ENCODE measurements at regions not wholly inside any gene's neighbourhood (a gene's known extent, or its start where the extent isn't known, plus 50 kb on each side); places are given as distances from the start of the nearest gene placed in this dataset.
A peak's percentile ranks its signal among the peaks of the same experiment; 100 is the strongest.
"Not testable (repeated sequence)": the region's sequence is repeated elsewhere in the genome, so short reads cannot be mapped to it uniquely, and the experiment has no call there.

DNA sequence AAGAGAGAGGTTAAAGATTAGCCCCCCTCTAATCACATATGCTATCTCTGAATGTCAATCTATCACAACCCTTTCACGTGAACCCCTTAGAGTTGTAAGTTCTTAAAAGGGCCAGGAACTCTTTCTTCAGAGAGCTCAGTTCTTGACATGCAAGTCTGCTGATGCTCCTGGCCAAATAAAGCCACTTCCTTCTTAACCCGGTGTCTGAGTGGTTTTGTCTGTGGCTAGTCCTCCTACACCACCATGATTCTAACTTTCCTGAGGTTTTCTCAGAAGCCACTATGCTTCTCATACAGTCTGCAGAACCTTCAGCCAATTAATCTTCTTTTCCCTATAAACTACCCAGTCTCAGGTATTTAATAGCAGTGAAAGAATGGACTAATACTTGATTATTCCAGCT is 231.1 kb upstream of the CNTN6 start:
- no peak for ATAC-seq (replicated peaks)
- no peaks in the 10 kb centered on the region for H3K36me3 Mint-ChIP-seq (ENCODE audit: low read depth)
- H3K4me3 Mint-ChIP-seq = no peak overlapping the region
- peaks cover 3% of the 10 kb centered on the region for H3K9me3 Mint-ChIP-seq
- H3K4me1 Mint-ChIP-seq = no peaks in the 10 kb centered on the region
- H3K27ac Mint-ChIP-seq = no peak overlapping the region
- no peaks in the 10 kb centered on the region for H3K27me3 Mint-ChIP-seq

- Mint-ChIP-seq H3K4me3 (no peak overlapping the region), H3K9me3 (peaks cover 3% of the 10 kb centered on the region), H3K4me1 (no peaks in the 10 kb centered on the region), H3K36me3 (ENCODE audit: low read depth) (no peaks in the 10 kb centered on the region), H3K27me3 (no peaks in the 10 kb centered on the region), H3K27ac (no peak overlapping the region)
- ATAC-seq (replicated peaks) = no peak
Measured at GRCh38 chr3:869269-869668, 223.6 kb upstream of the CNTN6 start.

DNA sequence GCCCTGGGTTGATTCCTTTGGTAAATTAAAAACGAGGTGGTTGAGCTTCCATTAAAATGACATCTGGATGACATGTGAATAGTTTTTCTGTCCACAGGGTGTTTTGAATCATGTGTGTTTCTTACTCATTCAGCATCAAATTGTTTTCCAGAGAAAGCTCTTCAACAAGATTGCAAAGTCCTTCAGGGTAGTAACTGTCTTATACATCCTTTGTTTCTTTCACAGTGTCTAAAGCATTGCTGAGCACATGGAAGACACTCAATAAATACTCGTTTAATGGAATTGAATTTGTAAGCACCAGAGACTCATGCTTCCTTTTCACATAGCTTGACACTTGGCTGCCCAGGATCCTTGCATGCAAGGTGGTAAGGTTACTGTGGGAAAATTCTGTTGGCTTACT is 223.1 kb upstream of the CNTN6 start:
- Mint-ChIP-seq H3K27ac (no peak overlapping the region), H3K4me3 (no peak overlapping the region)
- no peak for ATAC-seq (replicated peaks)

GRCh38 chr3:871651-872050 is 221.2 kb upstream of the CNTN6 start:
- Mint-ChIP-seq H3K36me3 (ENCODE audit: low read depth) (no peaks in the 10 kb centered on the region), H3K9me3 (peaks cover 8% of the 10 kb centered on the region), H3K4me1 (no peaks in the 10 kb centered on the region), H3K27ac (no peak overlapping the region), H3K27me3 (no peaks in the 10 kb centered on the region), H3K4me3 (no peak overlapping the region)
- no peak for ATAC-seq (replicated peaks)

More for the DNA sequence above, 223.1 kb upstream of the CNTN6 start:
- Mint-ChIP-seq H3K4me1 (no peaks in the 10 kb centered on the region), H3K36me3 (ENCODE audit: low read depth) (no peaks in the 10 kb centered on the region), H3K9me3 (peaks cover 3% of the 10 kb centered on the region), H3K27me3 (no peaks in the 10 kb centered on the region)

DNA sequence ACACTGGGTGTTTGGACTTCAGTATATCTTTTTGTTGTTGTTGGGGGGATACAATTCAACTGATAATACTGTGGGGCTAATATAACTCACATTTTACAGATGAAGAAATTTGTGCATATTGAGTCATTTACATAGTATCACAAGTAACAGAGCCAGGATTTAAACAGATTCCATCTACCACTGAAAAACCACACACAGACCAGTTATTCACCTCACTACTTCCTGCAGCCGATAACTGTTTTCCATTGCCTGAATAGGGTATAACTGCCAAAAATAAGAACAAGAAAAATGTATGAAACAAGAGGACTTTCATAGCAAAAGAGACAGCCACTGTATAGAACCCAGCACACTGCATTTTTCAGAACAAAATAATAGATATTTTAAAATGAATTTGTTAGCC is 215.8 kb upstream of the CNTN6 start:
- H3K4me1 Mint-ChIP-seq = no peaks in the 10 kb centered on the region
- H3K9me3 Mint-ChIP-seq = peaks cover 15% of the 10 kb centered on the region
- H3K36me3 Mint-ChIP-seq (ENCODE audit: low read depth) = no peaks in the 10 kb centered on the region
- no peak overlapping the region for H3K27ac Mint-ChIP-seq
- ATAC-seq (replicated peaks) = no peak
- no peak overlapping the region for H3K4me3 Mint-ChIP-seq
- no peaks in the 10 kb centered on the region for H3K27me3 Mint-ChIP-seq

GRCh38 chr3:878746-879145 is 214.1 kb upstream of the CNTN6 start:
- Mint-ChIP-seq H3K27ac (no peak overlapping the region), H3K27me3 (no peaks in the 10 kb centered on the region), H3K4me1 (no peaks in the 10 kb centered on the region), H3K4me3 (no peak overlapping the region), H3K9me3 (peaks cover 14% of the 10 kb centered on the region), H3K36me3 (ENCODE audit: low read depth) (no peaks in the 10 kb centered on the region)
- no peak for ATAC-seq (replicated peaks)

DNA sequence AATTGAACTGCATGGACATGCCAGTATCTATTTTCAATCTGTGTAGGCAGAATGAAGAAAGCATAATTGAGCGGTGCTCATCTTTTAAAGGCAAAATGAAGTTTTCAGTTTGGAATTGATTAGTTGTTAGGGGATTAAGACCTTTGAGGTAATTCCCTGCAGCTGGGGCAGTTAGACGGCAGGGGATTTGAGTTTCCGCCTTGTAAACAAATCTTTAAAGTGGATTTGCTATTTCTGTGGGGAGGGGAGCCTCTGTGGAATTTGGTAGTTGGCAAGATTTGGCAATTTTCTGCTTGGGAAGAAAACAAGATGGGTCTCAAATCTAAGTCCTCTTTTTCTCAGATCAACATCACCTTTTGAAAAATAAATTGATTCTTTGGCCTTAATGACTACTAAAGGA is 212.5 kb upstream of the CNTN6 start:
- ATAC-seq (replicated peaks) = no peak

DNA sequence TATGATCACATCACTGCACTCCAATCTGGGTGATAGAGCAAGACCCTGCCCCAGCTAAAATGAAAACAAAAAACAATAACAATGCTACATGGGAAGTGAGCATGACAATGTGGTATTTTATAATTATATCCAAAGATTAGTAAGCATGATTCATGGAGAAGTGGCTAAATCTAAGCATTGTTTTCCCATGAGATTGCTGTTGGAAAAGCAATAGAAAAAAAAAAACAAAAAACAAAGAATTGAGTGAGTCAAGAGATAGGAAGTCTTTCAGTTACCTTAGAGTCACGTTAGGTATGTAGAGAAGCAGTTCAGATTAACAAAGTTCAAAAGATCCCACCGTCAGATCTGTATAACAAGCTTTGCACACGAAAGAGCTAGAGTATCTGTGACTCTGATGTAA is 210.3 kb upstream of the CNTN6 start:
- no peak for ATAC-seq (replicated peaks)
- H3K27ac Mint-ChIP-seq = no peak overlapping the region
- no peak overlapping the region for H3K4me3 Mint-ChIP-seq
- no peaks in the 10 kb centered on the region for H3K36me3 Mint-ChIP-seq (ENCODE audit: low read depth)
- H3K4me1 Mint-ChIP-seq = no peaks in the 10 kb centered on the region
- peaks cover 15% of the 10 kb centered on the region for H3K9me3 Mint-ChIP-seq
- H3K27me3 Mint-ChIP-seq = no peaks in the 10 kb centered on the region

More for the DNA sequence above, 212.5 kb upstream of the CNTN6 start:
- H3K4me1 Mint-ChIP-seq = no peaks in the 10 kb centered on the region
- H3K4me3 Mint-ChIP-seq = no peak overlapping the region
- H3K36me3 Mint-ChIP-seq (ENCODE audit: low read depth) = no peaks in the 10 kb centered on the region
- no peak overlapping the region for H3K27ac Mint-ChIP-seq
- H3K27me3 Mint-ChIP-seq = no peaks in the 10 kb centered on the region
- peaks cover 13% of the 10 kb centered on the region for H3K9me3 Mint-ChIP-seq

GRCh38 chr3:901953-902778 is 190.7 kb upstream of the CNTN6 start:
- Mint-ChIP-seq H3K4me1 (no peaks in the 10 kb centered on the region), H3K27me3 (no peaks in the 10 kb centered on the region), H3K27ac (no peak overlapping the region), H3K4me3 (no peak overlapping the region), H3K36me3 (ENCODE audit: low read depth) (no peaks in the 10 kb centered on the region), H3K9me3 (peaks cover 6% of the 10 kb centered on the region)
- ATAC-seq (replicated peaks) = no peak

GRCh38 chr3:905217-905616 is 187.6 kb upstream of the CNTN6 start:
- Mint-ChIP-seq H3K27ac (no peak overlapping the region), H3K36me3 (ENCODE audit: low read depth) (no peaks in the 10 kb centered on the region), H3K4me3 (no peak overlapping the region), H3K9me3 (peaks cover 15% of the 10 kb centered on the region), H3K4me1 (no peaks in the 10 kb centered on the region), H3K27me3 (no peaks in the 10 kb centered on the region)
- ATAC-seq (replicated peaks) = no peak

- Mint-ChIP-seq H3K27me3 (no peaks in the 10 kb centered on the region), H3K36me3 (ENCODE audit: low read depth) (no peaks in the 10 kb centered on the region), H3K4me3 (no peak overlapping the region), H3K9me3 (peaks cover 23% of the 10 kb centered on the region), H3K27ac (no peak overlapping the region), H3K4me1 (no peaks in the 10 kb centered on the region)
- ATAC-seq (replicated peaks) = no peak
Measured at GRCh38 chr3:906739-907138, 186.1 kb upstream of the CNTN6 start.

- ATAC-seq (replicated peaks) = no peak
- peaks cover 17% of the 10 kb centered on the region for H3K9me3 Mint-ChIP-seq
- H3K27ac Mint-ChIP-seq = no peak overlapping the region
- no peak overlapping the region for H3K4me3 Mint-ChIP-seq
- H3K4me1 Mint-ChIP-seq = no peaks in the 10 kb centered on the region
- no peaks in the 10 kb centered on the region for H3K27me3 Mint-ChIP-seq
- H3K36me3 Mint-ChIP-seq (ENCODE audit: low read depth) = no peaks in the 10 kb centered on the region
Measured at GRCh38 chr3:908839-909238, 184.0 kb upstream of the CNTN6 start.

- H3K4me1 Mint-ChIP-seq; H3K27ac Mint-ChIP-seq; H3K36me3 Mint-ChIP-seq (ENCODE audit: low read depth); H3K27me3 Mint-ChIP-seq; H3K4me3 Mint-ChIP-seq: not testable (repeated sequence)
- ATAC-seq (replicated peaks) = peak; percentile 51
- H3K9me3 Mint-ChIP-seq = peaks cover 21% of the 10 kb centered on the region
Measured at GRCh38 chr3:912717-913116, 180.1 kb upstream of the CNTN6 start.

DNA sequence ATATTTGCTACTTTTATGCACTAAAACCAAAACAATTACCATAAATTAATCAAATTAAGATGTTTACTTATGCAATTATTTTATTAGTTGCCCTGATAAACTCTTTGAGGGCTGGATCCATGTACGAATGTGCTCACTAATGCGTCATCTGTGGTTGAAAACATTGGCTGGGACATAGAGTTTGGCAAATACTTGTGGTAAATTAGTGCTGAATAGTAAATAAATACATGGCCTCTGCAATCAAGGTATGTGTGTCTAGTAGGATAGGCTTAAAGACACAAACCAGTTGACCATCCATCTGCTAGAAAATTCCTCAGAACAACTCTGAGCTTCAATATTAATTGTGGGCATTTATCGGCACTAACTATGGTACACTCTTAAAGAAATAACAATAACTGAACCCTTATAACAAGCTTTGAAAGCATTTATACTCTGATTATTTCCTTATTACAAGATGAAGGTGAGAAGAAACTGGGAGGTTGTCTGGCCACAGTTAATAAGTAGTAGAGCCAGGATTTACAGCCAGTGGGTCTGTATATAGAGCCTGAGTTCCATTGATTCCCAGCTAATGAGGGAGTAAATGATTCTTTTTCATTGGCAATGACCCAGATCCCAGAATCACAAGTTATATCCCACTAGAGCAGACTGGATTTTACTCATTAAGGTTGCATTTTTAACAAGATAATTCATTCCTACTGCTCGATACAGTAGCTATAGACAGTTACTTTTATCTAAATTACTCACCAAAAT is 169.5 kb upstream of the CNTN6 start:
- Mint-ChIP-seq H3K4me1 (no peaks in the 10 kb centered on the region), H3K27ac (no peak overlapping the region)

DNA sequence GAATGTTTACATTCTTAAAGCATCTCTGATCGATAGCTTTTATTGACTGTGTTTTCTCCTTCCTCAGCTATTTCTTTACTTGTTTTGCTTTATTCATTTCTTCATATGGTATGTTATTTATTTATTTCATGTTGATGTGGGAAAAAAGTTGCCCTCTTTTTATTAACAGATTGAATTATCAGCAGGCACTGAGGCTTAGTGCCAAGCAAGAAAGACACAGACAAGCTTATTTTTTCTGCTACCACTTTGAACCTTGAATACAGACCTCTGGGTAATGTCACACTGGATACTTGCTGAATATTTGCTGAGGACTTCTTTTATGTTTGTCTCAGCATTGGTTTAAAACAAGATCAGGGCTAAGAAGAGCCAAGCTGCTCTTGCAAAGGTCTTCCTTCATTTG is 162.0 kb upstream of the CNTN6 start:
- no peaks in the 10 kb centered on the region for H3K36me3 Mint-ChIP-seq (ENCODE audit: low read depth)
- no peak overlapping the region for H3K4me3 Mint-ChIP-seq
- H3K9me3 Mint-ChIP-seq = peaks cover 23% of the 10 kb centered on the region
- H3K4me1 Mint-ChIP-seq = no peaks in the 10 kb centered on the region
- no peak for ATAC-seq (replicated peaks)
- H3K27me3 Mint-ChIP-seq = no peaks in the 10 kb centered on the region
- no peak overlapping the region for H3K27ac Mint-ChIP-seq

More for the DNA sequence above, 169.5 kb upstream of the CNTN6 start:
- peaks cover 4% of the 10 kb centered on the region for H3K9me3 Mint-ChIP-seq
- ATAC-seq (replicated peaks) = no peak
- no peaks in the 10 kb centered on the region for H3K36me3 Mint-ChIP-seq (ENCODE audit: low read depth)
- H3K27me3 Mint-ChIP-seq = no peaks in the 10 kb centered on the region
- H3K4me3 Mint-ChIP-seq = no peak overlapping the region
